B cell (primary cell): ENCODE measurements at regions not wholly inside any gene's neighbourhood (a gene's known extent, or its start where the extent isn't known, plus 50 kb on each side); places are given as distances from the start of the nearest gene placed in this dataset.

Experiments used
- ATAC-seq: fragments of 200-7000 bp; cut with Tn5 transposase; one replicate; pipeline ENCODE4 v1.10.0; 2021; ENCODE audit warnings: low read depth, mild to moderate bottlenecking, moderate number of reproducible peaks, moderate library complexity
- CTCF ChIA-PET: fragments of 350-600 bp; sonication (Branson Sonifier 250); formaldehyde crosslinking; loops from one replicate; lab custom pipeline; 2021; ENCODE audit warnings: antibody characterized with exemption, inconsistent platforms; lab: Charles Lee
- POLR2A ChIA-PET: fragments of 350-600 bp; sonication (Branson Sonifier 250); formaldehyde crosslinking; loops from one replicate; lab custom pipeline; 2021; ENCODE audit warnings: antibody characterized with exemption; lab: Charles Lee
- DNase-seq: peaks from one replicate; pipeline ENCODE4 v3.0.0; 2013
- H2AFZ ChIP-seq: 2 replicates; pipeline ENCODE4 v1.6.1; 2012; ENCODE audit warnings: mild to moderate bottlenecking, low read depth, low read length; ENCODE audit not compliant: insufficient read depth, poor library complexity, severe bottlenecking
- H3K27ac ChIP-seq, 2 donors: 1 replicate in 1 of 2; 2 replicates in 1 of 2; pipeline ENCODE4 v1.5.1; 2012 to 2013; ENCODE audit warnings: low read length in 2 of 2, mild to moderate bottlenecking in 2 of 2, moderate library complexity in 1 of 2
- H3K27me3 ChIP-seq, 4 experiments: fragments of 200-600 bp in 1 of 4; sonication (generic) in 1 of 4; replicated peaks in 1 of 4; 1 replicate in 2 of 4; 2 replicates in 2 of 4; pipeline versions ENCODE4 v1.6.1 to v1.7.0; 2013 to 2016; ENCODE audit warnings: low read length in 3 of 4, mild to moderate bottlenecking in 2 of 4, mixed read lengths in 1 of 4, moderate library complexity in 1 of 4; ENCODE audit not compliant: insufficient read depth in 4 of 4, control insufficient read depth in 3 of 4; ENCODE audit errors: control extremely low read depth in 1 of 4
- H3K36me3 ChIP-seq, 2 experiments: replicated peaks in 1 of 2; 1 replicate in 1 of 2; 2 replicates in 1 of 2; pipeline versions ENCODE4 v1.6.1 to v1.7.1; 2013; ENCODE audit warnings: low read length in 1 of 2; ENCODE audit not compliant: insufficient read depth in 2 of 2, control insufficient read depth in 1 of 2; ENCODE audit errors: control extremely low read depth in 1 of 2, extremely low read depth in 1 of 2
- H3K4me1 ChIP-seq, 2 donors: fragments of 200-600 bp in 1 of 2; sonication (generic) in 1 of 2; 1 replicate in 1 of 2; 2 replicates in 1 of 2; pipeline versions ENCODE4 v1.5.1 to v1.6.1; 2013 to 2017; ENCODE audit warnings: low read length in 2 of 2; ENCODE audit not compliant: control insufficient read depth in 2 of 2, insufficient read depth in 2 of 2
- H3K4me2 ChIP-seq: replicated peaks from 2 replicates; pipeline ENCODE3; 2012; ENCODE audit warnings: mild to moderate bottlenecking, low read depth, low read length; ENCODE audit not compliant: poor library complexity, severe bottlenecking
- H3K4me3 ChIP-seq, 5 experiments: fragments of 200-600 bp in 1 of 5; sonication (generic) in 1 of 5; 1 replicate in 3 of 5; 2 replicates in 2 of 5; pipeline versions ENCODE4 v1.5.1 to v1.7.0; 2011 to 2016; ENCODE audit warnings: low read length in 4 of 5, mild to moderate bottlenecking in 4 of 5, low read depth in 2 of 5, control low read depth in 1 of 5, moderate library complexity in 1 of 5; ENCODE audit not compliant: insufficient read depth in 1 of 5; ENCODE audit errors: control extremely low read depth in 1 of 5, extremely low read depth in 1 of 5
- H3K79me2 ChIP-seq: fragments of 200-600 bp; sonication (generic); one replicate; pipeline ENCODE4 v1.6.0; 2016; ENCODE audit warnings: low read length; ENCODE audit not compliant: control insufficient read depth, insufficient read depth
- H3K9ac ChIP-seq: fragments of 200-600 bp; sonication (generic); 2 replicates; pipeline ENCODE4 v1.6.1; 2017; ENCODE audit warnings: mild to moderate bottlenecking, low read length, moderate library complexity
- H3K9me3 ChIP-seq, 3 donors: one replicate each; pipeline versions ENCODE4 v1.6.1 to v1.7.1; 2013; ENCODE audit warnings: low read length in 2 of 3; ENCODE audit not compliant: control insufficient read depth in 2 of 3, insufficient read depth in 1 of 3; ENCODE audit errors: control extremely low read depth in 1 of 3
- H4K20me1 ChIP-seq: 2 replicates; pipeline ENCODE4 v1.6.0; 2012; ENCODE audit warnings: mild to moderate bottlenecking, low read length; ENCODE audit not compliant: insufficient read depth, control insufficient read depth, poor library complexity, severe bottlenecking
- H3K27ac Mint-ChIP-seq: one replicate; pipeline ENCODE4 v1.8.0; 2021; ENCODE audit warnings: mixed read lengths
- H3K27me3 Mint-ChIP-seq: one replicate; pipeline ENCODE4 v1.8.0; 2021; ENCODE audit warnings: mixed read lengths
- H3K4me1 Mint-ChIP-seq: one replicate; pipeline ENCODE4 v1.8.0; 2021; ENCODE audit warnings: mixed read lengths
- H3K4me3 Mint-ChIP-seq: one replicate; pipeline ENCODE4 v1.8.0; 2021; ENCODE audit warnings: mixed read lengths
- H3K9me3 Mint-ChIP-seq: one replicate; pipeline ENCODE4 v1.8.0; 2022; ENCODE audit warnings: mixed read lengths; ENCODE audit not compliant: insufficient read depth
- EZH2 ChIP-seq: IDR thresholded peaks from 2 replicates; pipeline ENCODE4 v1.6.1; 2012; ENCODE audit warnings: borderline replicate concordance, low read depth, mild to moderate bottlenecking, moderate library complexity, low read length; ENCODE audit not compliant: insufficient read depth, poor library complexity, severe bottlenecking
- WGBS: methylation state at CpG from one replicate; pipeline ENCODE4 v1.1.5; 2013; ENCODE audit warnings: missing lambda C conversion rate; ENCODE audit not compliant: insufficient coverage; 5-methylcytosine and 5-hydroxymethylcytosine counted together
- intact Hi-C: fragments of 100-400 bp; cut with micrococcal nuclease; formaldehyde crosslinking; loops from one replicate; pipeline ENCODE4 v1.10.0; 2022
- TF ChIP-seq, protein P1 (sequence below): fragments of 200-600 bp; IDR thresholded peaks from one replicate; pipeline ENCODE4 v1.8.0; 2022; ENCODE audit warnings: antibody characterized with exemption, mild to moderate bottlenecking

DNA sequence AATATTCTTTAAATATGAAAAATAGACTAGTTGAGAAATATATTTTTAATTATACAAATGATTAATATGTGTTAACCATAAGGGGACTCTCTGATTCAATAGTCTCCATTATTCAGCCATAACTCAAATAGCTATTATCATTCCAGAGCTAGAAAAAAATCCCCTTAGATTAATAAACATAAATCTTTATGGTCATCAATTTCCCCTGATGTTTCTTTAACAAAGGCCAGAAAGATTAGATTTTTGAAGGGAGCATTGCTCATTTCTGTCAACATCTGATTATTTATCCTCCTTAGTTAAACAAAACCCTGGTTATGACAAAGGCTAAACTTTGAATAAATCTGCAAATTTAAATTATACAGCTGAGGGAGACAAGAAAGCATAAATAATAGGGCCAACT lies 215.7 kb downstream of the PLA2G4A start:
- no peak overlapping the region for H2AFZ ChIP-seq
- no peaks in the 10 kb centered on the region for H3K27me3 Mint-ChIP-seq
- TF ChIP-seq, protein P1, sequence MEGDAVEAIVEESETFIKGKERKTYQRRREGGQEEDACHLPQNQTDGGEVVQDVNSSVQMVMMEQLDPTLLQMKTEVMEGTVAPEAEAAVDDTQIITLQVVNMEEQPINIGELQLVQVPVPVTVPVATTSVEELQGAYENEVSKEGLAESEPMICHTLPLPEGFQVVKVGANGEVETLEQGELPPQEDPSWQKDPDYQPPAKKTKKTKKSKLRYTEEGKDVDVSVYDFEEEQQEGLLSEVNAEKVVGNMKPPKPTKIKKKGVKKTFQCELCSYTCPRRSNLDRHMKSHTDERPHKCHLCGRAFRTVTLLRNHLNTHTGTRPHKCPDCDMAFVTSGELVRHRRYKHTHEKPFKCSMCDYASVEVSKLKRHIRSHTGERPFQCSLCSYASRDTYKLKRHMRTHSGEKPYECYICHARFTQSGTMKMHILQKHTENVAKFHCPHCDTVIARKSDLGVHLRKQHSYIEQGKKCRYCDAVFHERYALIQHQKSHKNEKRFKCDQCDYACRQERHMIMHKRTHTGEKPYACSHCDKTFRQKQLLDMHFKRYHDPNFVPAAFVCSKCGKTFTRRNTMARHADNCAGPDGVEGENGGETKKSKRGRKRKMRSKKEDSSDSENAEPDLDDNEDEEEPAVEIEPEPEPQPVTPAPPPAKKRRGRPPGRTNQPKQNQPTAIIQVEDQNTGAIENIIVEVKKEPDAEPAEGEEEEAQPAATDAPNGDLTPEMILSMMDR = no peak
- TF ChIP-seq EZH2 = no peak
- CTCF ChIA-PET = no interaction called here
- no peaks in the 10 kb centered on the region for H3K4me1 ChIP-seq
- DNase-seq (no peak), ATAC-seq (no peak)
- no peaks in the 10 kb centered on the region for H3K4me1 Mint-ChIP-seq
- POLR2A ChIA-PET = no interaction called here
- no peak overlapping the region for H3K4me3 ChIP-seq
- H3K79me2 ChIP-seq = no peaks in the 10 kb centered on the region
- H3K4me2 ChIP-seq = no peak overlapping the region
- H3K36me3 ChIP-seq = no peaks in the 10 kb centered on the region
- H3K9me3 Mint-ChIP-seq = no peaks in the 10 kb centered on the region
- H3K9me3 ChIP-seq = peaks cover 0 to 1% (median 0%) of the 10 kb centered on the region in 3 donors
- no peak overlapping the region for H3K27ac ChIP-seq
- no peak overlapping the region for H3K9ac ChIP-seq
- no peak overlapping the region for H3K4me3 Mint-ChIP-seq
- intact Hi-C loops = no loop called here
- H4K20me1 ChIP-seq = no peaks in the 10 kb centered on the region
- no peaks in the 10 kb centered on the region for H3K27me3 ChIP-seq
- H3K27ac Mint-ChIP-seq = no peak overlapping the region

DNA sequence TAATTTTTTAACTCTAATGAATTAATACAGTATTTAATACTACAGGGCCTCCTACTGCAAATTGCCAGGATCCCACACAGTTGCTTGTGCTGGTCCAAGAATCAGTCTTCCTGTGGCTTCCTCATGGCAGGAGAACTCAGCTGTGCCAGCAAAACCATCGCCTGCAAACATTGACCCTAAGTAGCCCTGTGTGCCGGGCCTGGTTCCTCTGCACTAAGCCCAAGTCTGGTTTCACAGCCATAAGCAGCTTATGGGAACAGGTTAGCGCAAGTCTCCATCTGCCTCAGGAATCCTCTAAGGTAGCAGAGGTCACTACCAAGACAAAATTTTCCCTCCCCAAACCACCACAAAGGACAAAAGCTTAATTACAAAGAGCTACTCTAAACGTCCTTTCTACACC lies 216.6 kb downstream of the PLA2G4A start:
- POLR2A ChIA-PET = no interaction called here
- H2AFZ ChIP-seq = no peak overlapping the region
- H3K4me2 ChIP-seq = no peak overlapping the region

More for the DNA sequence above, 216.6 kb downstream of the PLA2G4A start:
- H3K4me1 Mint-ChIP-seq = no peaks in the 10 kb centered on the region
- TF ChIP-seq EZH2 = no peak
- TF ChIP-seq, protein P1 = no peak
- Histone ChIP-seq H3K79me2 (no peaks in the 10 kb centered on the region), H3K27ac (no peak overlapping the region), H4K20me1 (no peaks in the 10 kb centered on the region), H3K9me3 (peaks cover 0 to 1% (median 0%) of the 10 kb centered on the region in 3 donors), H3K36me3 (no peaks in the 10 kb centered on the region), H3K4me1 (no peaks in the 10 kb centered on the region), H3K9ac (no peak overlapping the region), H3K27me3 (no peaks in the 10 kb centered on the region), H3K4me3 (no peak overlapping the region)
- no peaks in the 10 kb centered on the region for H3K27me3 Mint-ChIP-seq
- intact Hi-C loops = no loop called here
- WGBS = 98% methylated on average over 3 of the region's 4 CpGs
- CTCF ChIA-PET = no interaction called here
- no peak for DNase-seq
- H3K9me3 Mint-ChIP-seq = no peaks in the 10 kb centered on the region
- no peak overlapping the region for H3K4me3 Mint-ChIP-seq
- H3K27ac Mint-ChIP-seq = no peak overlapping the region
- no peak for ATAC-seq
